OCI-LY3 (cell line): ENCODE measurements at regions not wholly inside any gene's neighbourhood (a gene's known extent, or its start where the extent isn't known, plus 50 kb on each side); places are given as distances from the start of the nearest gene placed in this dataset.

Experiments used
- EZH2phosphoT487 ChIP-seq: fragments of 200-600 bp; shearing (Covaris generic); IDR thresholded peaks from 2 replicates; pipeline ENCODE4 v1.6.1; 2018; ENCODE audit warnings: antibody characterized with exemption, mixed run types, low read depth
- TF ChIP-seq, protein P1 (sequence below): fragments of 200-600, 300-600 bp; sonication (generic); IDR thresholded peaks from 2 replicates; pipeline ENCODE4 v1.5.1; 2014; ENCODE audit warnings: antibody characterized with exemption, low read length, low read depth

DNA sequence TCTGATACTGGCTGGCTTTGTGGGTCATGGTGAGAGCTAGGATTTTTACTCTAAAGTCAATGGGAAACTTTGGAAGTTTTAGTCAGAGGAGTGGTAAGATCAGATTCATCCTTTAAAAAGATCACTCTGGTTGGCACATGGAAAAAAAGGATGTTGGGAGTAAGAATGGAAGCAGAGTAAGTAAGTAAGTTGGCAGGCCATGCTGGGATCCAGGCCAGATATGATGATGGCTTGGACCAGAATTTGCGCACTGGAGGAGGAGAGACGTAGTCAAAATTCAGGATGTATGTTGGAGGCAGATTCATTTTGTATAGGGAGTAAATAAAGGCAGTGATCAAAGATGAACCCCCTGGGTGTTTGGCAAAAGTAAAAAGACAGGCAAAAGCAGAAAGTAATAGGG is 283.3 kb upstream of the THSD7B start:
- TF ChIP-seq, protein P1, sequence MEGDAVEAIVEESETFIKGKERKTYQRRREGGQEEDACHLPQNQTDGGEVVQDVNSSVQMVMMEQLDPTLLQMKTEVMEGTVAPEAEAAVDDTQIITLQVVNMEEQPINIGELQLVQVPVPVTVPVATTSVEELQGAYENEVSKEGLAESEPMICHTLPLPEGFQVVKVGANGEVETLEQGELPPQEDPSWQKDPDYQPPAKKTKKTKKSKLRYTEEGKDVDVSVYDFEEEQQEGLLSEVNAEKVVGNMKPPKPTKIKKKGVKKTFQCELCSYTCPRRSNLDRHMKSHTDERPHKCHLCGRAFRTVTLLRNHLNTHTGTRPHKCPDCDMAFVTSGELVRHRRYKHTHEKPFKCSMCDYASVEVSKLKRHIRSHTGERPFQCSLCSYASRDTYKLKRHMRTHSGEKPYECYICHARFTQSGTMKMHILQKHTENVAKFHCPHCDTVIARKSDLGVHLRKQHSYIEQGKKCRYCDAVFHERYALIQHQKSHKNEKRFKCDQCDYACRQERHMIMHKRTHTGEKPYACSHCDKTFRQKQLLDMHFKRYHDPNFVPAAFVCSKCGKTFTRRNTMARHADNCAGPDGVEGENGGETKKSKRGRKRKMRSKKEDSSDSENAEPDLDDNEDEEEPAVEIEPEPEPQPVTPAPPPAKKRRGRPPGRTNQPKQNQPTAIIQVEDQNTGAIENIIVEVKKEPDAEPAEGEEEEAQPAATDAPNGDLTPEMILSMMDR: no peak
- TF ChIP-seq EZH2phosphoT487: no peak
